Activated CD8-positive, alpha-beta memory T cell treated with anti-CD3 and anti-CD28 coated beads, Interleukin-2, amount 50 U/mL, for 4 hours (primary cell): ENCODE measurements at regions not wholly inside any gene's neighbourhood (a gene's known extent, or its start where the extent isn't known, plus 50 kb on each side); places are given as distances from the start of the nearest gene placed in this dataset.
"Not testable (repeated sequence)": the region's sequence is repeated elsewhere in the genome, so short reads cannot be mapped to it uniquely, and the experiment has no call there.

ENCODE experiments used
- DNase-seq: peaks from one replicate; pipeline ENCODE4 v3.0.0-alpha.2; 2020

DNA sequence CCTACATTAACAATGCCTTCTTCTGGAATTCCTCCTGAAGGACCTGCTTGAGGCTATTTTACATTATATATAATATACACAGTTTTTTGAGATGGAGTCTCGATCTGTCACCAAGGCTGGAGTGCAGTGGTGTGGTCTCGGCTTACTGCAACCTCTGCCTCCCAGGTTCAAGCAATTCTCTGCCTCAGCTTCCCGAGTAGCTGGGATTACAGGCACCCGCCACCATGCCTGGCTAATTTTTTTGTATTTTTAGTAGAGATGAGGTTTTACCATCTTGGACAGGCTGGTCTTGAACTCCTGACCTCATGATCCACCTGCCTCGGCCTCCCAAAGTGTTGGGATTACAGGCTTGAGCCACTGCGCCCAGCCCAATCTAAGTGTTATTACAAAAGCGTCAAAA is 71.9 kb upstream of the PRR23C start:
- DNase-seq: not testable (repeated sequence)

DNA sequence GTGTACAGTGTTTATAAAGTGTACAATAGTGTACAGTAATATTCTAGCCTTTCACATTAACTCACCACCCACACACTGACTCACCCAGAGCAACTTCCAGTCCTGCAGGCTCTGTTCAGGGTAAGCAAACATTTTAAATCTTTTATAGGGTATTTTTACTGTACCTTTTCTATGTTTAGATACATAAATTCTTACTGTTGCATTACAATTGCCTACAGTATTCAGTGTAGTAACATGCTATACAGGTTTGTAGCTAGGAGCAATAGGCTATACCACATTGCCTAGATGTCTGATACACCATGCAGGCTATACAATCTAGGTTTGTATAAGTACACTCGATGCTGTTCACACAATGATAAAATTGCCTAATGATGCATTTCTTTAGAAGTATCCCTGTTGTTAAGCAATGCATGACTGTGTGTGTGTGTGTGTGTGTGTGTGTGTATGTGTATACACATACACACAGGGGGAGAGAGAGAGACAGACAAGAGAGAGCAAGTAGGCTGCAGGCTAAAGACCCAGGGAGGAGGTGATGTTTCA is 72.5 kb upstream of the PRR23C start:
- DNase-seq: no peak

DNA sequence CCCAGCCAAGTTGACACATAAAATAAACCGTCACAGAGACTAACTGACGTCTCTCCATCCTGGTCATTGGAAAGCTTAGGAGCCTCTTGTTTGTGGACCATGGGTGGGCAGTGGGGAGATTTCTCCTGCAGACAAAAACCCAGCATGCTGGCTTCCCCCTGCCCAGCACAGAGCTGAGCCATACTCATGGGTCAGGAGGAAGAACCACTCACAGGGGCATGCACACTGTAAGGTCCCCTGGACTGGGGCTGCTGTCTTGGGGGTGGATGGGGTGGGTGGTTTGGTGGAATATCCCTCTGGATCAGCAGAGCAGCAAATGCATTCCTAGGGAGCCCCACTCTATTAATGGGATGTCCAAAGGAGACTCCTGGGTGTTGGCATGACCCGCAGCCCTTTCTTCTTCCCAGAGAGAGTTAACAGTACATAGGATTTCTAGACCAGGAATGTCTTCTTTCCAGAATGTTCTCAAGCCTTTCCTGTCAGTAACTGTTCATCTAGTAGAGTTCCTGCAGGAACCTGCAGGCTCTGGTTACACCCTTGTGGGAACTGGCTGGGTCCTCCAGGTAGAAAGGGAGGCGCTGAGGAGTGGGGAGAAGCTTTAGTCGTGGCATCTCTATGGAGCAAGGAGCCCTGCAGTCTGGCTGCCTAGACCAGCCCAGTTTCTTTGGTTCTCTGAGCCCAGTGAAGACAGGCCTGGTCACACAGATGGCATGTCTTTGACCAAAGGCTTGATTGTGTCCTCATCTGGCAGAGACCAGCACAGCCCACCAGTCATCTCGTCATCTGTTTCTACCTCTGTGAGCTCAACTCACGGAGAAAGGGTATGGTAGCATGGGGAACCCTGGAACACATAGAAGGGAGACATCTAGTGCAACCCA is 73.4 kb upstream of the PRR23C start:
- DNase-seq: no peak

DNA sequence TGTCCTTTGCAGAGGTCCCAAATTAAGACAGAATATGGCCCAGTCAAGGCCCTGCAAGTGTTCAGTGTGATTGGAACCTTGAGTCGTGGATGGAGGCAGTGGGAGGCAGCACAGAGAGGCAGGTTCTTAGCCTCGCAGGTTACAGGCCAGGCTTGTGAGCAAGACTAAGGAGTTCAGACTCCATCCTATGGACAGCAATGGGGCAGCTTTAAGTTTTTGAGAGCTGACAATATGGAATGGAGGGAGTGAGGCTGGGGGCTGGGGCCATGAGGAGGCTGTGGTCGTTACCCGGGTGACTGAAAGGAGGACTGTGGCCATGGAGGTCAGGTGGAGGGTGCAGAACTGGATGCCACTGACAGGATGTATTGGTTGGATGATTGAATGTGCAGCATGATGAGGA is 74.1 kb upstream of the PRR23C start:
- DNase-seq: no peak

DNA sequence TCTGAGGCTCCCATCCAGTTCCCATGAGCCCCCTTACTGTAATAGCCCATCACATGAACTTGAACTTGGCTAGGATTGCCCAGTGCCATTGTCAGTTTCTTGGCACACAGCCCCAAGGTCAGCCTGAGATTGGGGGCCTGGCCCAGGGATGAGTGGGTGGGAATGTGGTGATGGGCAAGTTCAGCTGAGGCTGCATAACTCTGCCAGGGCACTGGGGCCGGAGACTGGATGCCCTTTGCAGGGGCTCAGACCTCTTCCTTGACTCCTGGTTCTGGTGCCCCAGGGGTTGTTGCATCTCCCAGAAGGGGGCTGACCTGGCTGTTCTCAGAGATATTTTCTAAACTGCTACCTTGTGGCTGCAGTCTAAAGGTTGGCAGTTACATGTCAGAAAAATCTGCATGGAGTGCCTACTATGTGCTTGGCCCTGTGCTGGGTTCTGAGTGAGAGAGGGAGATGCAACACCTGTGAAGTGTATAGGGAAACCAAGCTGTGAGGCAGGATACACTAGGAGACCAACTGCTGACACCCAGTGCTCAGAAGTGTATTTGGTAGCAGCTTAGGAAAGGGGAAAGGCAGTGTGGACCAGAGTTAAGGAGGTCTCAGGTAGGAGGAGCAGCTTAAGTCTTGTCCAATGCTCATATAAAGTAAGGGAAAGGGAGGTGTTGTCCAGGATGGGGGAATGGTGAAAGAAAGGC is 74.8 kb upstream of the PRR23C start:
- no peak for DNase-seq

DNA sequence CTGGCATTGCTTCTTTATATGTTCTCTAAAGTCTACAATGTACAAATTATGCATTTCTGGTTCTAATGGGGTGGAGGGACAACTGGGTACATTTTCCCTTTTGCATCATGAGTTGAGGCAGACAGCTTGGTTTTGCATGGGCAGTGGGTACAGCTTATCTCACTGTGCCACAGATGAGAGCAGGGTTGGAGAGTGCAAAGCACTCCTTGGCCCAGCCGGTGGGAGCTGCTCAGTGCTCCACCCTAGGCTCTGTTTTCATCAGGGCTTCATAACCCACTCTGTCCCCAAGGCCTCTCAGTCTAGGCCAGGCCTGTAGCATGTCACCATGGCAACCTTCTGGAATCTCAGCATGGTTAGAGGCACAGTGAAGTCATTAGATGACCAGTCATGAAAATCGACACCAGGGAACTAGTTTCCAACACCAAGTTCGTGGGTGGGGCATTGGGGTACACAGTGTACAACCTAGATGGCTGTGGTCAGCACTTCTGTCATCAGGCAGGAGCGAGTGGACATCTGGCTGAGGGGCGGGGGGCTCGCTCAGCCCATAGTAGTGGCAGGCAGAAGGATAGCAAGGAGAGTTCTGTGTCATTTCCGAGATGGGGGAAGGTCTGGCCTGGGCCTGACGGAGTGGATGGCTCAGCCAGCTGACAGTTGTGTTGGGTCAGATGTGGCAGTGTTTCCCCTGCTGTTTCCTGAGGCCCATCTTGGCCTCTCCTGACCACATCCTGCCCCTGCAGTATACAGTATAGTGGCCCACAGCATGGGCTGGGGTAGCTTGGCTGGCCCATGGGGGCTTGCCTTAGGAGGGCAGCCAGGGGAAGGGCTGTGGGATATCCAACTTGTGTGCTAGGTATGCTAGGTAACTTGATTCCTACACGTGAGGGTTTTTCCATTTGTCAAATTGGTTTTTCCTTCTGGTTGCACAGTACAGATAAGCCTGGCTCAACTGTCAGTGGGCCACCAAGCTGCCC is 75.7 kb upstream of the PRR23C start:
- no peak for DNase-seq

DNA sequence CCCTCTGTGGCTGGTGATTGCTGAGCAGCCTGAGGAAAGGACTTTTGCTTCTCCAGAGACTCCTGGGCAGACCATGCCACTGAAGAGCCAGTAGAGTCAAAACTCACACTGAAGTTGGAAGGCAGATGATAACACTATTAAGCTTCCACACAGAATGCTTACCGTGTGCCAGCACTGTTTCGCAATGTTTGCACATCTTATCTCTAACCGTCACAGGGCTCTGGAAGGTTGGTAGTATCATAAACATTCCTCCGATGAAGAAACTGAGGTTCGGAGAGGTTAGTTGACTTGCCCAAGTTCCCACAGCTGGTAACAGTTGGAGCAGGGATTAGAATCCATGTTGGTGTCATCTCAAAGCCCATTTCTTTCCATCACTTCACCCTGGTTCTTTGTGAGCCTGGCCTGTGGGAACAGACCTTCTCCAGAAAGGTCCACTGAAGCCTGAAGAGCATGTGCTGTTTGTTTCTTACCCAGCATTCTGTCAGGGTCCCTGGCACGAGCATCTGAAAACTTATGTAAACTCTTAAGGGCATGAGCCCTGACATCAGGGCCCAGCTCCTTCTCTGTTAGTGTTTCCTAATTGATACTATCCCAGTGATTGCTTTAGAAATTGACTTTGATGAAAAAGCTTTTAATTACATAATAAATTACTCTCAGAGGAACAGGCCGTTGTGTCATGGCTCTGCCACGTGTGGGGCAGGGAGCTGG is 77.0 kb upstream of the PRR23C start:
- DNase-seq: no peak

DNA sequence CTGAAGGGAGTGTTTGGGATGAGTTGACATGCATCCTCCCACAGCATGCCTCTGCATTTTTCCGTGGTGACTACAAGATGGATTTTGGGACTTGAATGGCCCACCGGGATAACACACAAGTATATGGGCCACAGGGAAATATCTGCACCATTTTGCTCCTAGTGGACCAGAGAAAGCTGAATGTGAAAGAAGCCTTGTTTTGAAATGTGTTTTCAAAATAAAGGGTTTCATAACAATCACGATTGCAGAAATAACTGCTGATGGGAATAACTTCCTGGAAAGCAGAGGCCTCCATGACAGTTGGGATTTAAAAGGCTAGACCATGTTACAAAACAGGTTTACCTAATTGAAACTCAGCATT is 77.5 kb upstream of the PRR23C start:
- no peak for DNase-seq

DNA sequence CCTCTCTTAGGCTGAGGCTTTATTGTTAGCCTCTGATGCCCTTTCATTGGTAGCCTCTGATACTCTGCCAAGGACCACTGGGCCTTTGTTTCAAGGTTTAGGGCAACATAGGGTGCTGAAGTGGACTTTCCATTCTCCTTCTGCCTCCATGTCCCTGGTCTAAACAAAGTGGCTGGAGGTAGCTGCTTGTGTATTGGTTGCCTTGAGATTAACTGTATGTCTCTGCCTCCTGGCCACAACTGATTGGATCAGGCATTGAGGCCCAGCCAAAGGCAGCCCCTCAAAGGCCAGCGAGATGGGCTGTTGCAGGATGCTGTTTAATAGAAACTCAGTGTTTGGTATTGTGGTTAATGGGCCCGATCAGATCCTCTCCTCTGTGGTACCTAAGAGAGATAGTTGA is 77.9 kb upstream of the PRR23C start:
- no peak for DNase-seq

DNA sequence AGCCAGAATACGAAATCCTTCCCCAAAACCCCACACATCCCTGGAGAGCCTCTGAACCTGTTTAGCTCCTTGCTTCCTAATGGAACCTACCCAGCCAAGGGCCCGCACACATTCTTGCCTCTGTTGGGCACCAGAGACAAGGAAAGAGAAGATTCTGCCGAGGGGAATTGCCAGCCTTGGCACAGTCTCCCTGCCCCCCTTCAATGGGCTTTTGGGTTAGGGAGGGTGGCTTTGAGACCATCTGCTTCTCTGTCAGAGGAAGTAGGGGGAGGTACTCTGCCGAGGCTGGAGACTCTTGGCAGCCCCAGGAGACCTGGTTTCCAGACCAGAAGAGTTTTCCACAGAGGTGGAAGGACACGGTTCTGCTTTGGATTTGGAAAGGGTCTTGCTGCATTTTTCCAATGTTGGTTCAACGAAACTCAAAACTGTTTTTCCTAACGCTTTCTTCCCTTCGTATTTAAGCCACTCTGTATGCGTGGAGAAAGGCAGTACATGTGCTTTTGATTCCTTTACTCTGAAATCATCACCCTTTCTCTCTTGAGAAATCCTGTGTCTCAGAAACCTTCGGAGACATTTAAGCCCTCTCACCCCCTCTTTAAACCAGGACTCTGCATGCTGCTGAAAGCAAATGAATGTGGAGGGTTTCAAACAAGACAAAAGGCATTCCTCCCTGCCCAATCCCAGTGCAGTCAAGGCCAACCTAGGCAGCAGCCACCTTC is 78.8 kb upstream of the PRR23C start:
- DNase-seq: no peak

DNA sequence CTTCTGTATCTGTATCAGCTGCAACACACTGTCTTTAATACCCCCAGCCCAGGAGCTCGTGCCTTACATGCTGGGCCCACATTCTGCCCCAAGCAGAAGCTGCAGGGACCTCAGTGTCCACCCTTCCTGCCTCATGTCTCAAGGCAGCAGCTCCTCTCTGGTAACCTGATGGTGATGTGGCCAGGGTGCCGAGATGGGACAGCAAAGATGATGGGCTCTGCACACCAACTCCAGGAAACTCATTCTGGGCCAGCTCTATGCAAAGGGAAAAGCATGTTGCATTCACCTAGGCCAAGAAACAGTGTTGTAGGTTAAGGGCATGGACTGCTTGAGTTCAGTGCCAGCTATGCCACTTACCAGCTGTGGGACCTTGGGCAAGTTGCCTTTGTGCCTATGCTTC is 79.5 kb upstream of the PRR23C start:
- DNase-seq: no peak

DNA sequence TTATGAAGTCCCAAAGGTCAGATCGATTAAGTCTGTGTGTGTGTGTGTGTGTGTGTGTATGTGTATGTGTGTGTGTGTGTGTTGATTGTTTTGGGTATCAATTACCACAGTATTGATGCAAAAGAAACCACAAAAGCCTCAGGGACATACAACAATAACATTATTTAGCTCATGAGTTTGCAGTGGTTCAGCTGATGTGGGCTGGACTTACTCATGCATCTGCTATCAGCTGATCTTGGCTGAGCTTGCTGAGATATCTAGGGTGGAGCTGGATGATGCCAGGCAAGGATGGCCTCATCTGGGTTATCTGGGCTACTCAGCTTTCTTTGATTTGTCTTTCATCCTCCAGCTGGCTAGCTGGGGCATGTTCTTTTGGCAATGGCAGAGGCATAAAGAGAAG is 82.4 kb upstream of the PRR23C start:
- no peak for DNase-seq

DNA sequence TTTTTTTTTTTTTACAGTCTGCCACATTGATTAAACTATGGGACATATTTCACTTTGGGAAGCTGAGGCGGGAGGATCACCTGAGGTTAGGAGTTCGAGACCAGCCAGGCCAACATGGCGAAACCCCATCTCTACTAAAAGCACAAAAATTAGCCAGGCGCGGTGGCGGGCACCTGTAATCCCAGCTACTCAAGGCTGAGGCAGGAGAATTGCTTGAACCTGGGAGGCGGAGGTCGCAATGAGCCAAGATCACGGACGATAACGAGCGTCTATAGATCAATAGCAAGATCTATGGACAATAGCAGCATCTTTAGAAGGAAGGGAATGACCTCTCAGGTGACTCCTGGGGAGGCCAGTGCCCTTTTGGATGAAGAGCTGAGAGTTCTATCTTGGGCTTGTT is 82.9 kb upstream of the PRR23C start:
- DNase-seq: not testable (repeated sequence)

DNA sequence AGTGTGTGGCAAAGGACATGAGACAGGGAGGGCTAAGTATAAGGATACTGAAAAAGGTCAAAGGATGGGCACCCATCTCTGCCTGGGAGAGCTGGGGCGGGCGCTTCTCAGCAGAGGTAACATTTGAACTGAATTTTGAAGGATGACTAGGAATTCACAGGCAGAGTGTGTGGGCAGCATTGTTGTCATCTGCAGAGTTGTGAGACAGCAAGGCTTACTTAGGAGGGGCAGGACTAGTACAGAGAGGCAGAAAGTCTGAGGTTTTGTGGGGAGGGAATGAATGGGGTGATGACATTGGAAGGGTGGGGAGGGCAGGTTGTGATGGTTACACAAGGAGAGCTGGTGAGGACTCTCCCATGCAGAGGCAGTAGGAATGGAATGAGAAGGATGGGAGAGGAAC is 84.1 kb upstream of the PRR23C start:
- DNase-seq: no peak

DNA sequence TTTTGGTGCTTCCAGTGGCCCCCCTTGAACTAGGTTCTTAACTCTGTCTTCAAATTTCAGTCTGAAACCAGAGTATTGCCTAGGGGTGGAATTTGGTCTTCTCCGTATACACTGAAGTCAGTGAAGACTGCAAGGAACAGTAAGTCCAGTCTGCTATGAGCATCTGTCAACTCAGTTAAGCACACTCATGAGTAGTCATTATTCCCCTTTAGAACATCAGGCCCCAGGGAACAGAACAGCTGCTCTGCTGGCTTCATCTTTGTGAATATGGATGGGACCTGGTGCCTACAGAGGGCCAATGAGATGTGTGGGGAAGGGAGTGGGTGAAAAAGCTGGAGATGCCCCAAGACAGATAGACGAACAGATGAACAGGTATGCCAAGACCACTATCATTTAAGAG is 85.2 kb upstream of the PRR23C start:
- no peak for DNase-seq

DNA sequence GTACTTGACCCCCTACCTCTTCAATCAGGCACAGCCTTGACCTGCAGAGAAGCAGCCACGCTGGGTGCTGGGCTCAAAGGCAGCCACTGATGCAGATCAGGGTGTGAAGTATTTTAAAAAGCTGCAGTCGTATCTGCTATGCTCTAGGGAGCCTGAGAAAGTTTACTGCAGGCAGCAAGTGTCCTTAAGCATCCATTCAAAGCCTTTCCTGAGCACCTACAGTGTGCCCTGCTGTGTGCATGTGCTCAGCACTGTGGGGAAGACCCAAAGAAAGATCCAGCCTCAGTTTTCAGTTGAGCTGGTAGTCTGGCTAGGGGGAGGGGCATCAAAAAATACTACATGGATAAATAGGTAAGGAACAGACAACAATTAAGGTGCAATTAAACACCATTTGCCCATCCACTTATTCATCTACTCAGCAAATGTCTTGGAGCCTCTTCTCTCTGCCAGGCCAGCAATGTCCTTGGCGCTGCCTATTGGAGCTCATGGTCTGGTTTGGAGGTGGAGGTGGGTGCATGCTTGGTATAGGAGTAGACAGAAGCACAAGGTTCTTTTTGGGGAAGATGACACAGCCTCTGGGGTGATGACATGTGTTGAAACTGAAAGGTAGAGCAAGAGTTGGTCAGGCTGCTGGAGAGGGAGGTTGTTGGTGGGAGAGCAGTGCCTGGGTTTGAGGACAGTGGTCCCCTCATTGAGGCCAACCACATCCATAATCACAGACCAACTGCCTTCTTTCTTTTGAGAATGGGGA is 85.9 kb upstream of the PRR23C start:
- no peak for DNase-seq

DNA sequence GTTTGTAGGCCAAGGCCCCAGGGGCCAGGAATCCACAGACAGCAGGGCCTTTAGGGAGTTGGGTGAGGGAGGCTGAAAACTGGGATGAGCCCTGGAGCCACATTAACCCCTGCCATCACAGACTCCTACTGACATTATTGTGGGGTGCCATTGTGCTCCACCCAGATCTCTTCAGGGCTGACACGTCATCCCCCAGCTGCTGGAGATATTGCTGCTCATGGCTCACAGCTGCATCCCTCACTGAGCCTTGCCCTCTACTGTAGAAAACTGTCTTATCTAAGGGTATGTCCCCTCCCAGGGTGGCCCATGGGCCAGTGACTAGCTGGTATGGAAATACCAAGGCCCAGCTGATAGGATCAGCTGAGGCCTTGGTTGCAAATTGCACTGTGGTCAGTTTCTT is 87.3 kb upstream of the PRR23C start:
- no peak for DNase-seq

DNA sequence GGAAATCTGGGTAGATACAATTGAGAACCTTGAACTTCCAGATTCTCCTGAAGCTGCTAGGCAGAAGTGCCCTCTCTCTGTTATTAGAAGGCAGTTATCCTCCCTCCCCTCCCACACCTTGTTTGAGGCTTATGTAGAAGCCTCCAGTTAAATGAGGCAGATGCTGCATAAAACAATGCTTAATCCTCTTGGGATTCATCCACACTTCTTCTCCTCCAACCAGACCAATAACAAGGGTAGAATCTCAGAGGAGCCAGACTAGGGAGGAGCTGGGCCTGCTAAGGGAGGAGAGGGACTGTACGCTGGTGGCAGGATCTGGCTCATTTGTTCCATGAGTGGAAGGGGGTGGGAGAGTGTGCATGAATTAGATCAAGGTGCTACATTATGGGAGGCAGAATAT is 88.3 kb upstream of the PRR23C start:
- no peak for DNase-seq

DNA sequence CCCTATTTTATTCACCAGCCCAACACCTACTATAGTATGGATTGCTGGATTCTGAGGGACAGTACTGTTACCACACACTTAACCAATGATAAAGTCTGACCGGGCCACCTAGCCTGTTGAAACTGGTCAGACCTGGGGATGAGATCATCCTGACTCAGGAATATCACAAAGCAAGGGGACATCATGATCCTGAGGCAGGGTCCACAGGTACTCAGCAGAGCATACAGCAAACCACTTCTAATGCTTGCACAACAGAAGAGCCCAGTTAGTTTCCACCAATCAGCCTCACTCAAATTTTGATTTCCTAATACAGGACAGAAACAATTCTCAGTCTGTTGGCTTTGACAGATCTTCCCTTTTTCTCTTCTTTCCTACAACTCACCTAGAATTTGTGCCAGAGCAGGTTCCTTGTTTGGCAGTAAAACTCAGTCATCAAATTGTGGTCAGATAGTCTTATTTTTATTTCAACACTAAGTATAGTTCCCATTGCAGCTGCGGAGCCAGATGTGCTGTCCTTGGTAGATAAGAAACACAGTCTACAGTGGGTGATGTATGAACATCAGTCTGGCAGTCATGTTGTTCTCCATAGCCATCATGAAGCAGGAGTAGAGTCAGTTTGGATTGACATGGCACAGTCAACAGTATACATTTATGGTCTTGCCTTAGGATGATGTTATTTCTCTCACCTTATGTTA is 90.1 kb upstream of the PRR23C start:
- DNase-seq: no peak

DNA sequence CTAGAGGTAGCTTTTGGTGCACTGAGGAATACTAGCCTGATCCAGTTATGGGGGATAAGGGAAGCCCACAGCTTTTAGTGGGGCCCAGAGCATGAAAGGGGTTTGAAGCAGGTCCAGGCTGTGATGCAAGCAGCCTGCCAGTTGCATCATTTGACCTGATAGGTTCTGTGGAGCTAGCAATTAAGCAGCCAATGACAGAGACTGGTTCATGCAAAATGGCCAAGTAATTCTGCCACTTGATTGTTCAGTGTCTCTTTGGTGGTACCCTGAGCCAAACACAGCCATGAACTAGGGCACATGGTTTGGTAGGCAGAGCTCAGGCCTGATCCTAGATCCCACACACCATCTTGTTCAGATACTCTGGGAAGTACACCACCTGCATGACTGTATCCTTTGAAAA is 91.0 kb upstream of the PRR23C start:
- DNase-seq: no peak
